ENCODE measurements at regions not wholly inside any gene's neighbourhood (a gene's known extent, or its start where the extent isn't known, plus 50 kb on each side); places are given as distances from the start of the nearest gene placed in this dataset.

DNA sequence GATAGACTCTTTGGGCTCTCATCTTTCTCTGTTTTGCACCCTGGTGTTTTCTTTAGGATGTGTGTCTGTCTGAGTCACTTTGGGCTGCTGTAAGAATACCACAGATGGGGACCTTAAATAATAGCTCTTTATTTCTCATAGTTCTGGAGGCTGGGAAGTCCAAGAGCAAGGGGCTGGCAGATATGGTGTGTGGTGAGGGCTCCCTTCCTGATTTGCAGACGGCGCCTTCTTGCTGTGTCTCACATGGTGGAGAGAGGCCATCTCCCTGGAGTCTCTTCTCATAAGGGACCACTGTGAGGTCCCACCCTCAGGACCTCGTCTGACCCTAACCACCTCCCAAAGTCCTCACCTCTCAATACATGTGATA, 93.7 kb upstream of the ADRA2C start:
- TF ChIP-seq, protein P1, sequence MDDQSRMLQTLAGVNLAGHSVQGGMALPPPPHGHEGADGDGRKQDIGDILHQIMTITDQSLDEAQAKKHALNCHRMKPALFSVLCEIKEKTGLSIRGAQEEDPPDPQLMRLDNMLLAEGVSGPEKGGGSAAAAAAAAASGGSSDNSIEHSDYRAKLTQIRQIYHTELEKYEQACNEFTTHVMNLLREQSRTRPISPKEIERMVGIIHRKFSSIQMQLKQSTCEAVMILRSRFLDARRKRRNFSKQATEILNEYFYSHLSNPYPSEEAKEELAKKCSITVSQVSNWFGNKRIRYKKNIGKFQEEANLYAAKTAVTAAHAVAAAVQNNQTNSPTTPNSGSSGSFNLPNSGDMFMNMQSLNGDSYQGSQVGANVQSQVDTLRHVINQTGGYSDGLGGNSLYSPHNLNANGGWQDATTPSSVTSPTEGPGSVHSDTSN (IDR thresholded peaks at IDR 0.05) = no peak
- TF ChIP-seq, protein P2, sequence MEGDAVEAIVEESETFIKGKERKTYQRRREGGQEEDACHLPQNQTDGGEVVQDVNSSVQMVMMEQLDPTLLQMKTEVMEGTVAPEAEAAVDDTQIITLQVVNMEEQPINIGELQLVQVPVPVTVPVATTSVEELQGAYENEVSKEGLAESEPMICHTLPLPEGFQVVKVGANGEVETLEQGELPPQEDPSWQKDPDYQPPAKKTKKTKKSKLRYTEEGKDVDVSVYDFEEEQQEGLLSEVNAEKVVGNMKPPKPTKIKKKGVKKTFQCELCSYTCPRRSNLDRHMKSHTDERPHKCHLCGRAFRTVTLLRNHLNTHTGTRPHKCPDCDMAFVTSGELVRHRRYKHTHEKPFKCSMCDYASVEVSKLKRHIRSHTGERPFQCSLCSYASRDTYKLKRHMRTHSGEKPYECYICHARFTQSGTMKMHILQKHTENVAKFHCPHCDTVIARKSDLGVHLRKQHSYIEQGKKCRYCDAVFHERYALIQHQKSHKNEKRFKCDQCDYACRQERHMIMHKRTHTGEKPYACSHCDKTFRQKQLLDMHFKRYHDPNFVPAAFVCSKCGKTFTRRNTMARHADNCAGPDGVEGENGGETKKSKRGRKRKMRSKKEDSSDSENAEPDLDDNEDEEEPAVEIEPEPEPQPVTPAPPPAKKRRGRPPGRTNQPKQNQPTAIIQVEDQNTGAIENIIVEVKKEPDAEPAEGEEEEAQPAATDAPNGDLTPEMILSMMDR (IDR thresholded peaks at IDR 0.05) = no peak
- TF ChIP-seq RCOR1 (IDR thresholded peaks at IDR 0.05; ENCODE audit: low read length) (no peak), POLR2AphosphoS5 (IDR thresholded peaks at IDR 0.05; ENCODE audit: low read depth, low read length) (no peak), GABPA (IDR thresholded peaks at IDR 0.05; ENCODE audit: low read depth) (no peak), RAD21 (IDR thresholded peaks at IDR 0.05; ENCODE audit: low read length) (no peak), SMC3 (IDR thresholded peaks at IDR 0.05; ENCODE audit: low read depth, low read length) (no peak), CHD2 (IDR thresholded peaks at IDR 0.05; ENCODE audit: low read length, partially characterized antibody) (no peak), EZH2phosphoT487 (IDR thresholded peaks at IDR 0.05; ENCODE audit: borderline replicate concordance, low read depth) (no peak), JUND (IDR thresholded peaks at IDR 0.05) (no peak), TAF1 (IDR thresholded peaks at IDR 0.05; ENCODE audit: borderline replicate concordance, low read depth, low read length) (no peak)
- TF ChIP-seq, protein P3, sequence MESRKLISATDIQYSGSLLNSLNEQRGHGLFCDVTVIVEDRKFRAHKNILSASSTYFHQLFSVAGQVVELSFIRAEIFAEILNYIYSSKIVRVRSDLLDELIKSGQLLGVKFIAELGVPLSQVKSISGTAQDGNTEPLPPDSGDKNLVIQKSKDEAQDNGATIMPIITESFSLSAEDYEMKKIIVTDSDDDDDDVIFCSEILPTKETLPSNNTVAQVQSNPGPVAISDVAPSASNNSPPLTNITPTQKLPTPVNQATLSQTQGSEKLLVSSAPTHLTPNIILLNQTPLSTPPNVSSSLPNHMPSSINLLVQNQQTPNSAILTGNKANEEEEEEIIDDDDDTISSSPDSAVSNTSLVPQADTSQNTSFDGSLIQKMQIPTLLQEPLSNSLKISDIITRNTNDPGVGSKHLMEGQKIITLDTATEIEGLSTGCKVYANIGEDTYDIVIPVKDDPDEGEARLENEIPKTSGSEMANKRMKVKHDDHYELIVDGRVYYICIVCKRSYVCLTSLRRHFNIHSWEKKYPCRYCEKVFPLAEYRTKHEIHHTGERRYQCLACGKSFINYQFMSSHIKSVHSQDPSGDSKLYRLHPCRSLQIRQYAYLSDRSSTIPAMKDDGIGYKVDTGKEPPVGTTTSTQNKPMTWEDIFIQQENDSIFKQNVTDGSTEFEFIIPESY (IDR thresholded peaks at IDR 0.05; ENCODE audit: borderline replicate concordance, low read depth) = no peak
- TF ChIP-seq, protein P4, sequence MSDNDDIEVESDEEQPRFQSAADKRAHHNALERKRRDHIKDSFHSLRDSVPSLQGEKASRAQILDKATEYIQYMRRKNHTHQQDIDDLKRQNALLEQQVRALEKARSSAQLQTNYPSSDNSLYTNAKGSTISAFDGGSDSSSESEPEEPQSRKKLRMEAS (IDR thresholded peaks at IDR 0.05; ENCODE audit: low read depth) = no peak
- TF ChIP-seq, protein P5, sequence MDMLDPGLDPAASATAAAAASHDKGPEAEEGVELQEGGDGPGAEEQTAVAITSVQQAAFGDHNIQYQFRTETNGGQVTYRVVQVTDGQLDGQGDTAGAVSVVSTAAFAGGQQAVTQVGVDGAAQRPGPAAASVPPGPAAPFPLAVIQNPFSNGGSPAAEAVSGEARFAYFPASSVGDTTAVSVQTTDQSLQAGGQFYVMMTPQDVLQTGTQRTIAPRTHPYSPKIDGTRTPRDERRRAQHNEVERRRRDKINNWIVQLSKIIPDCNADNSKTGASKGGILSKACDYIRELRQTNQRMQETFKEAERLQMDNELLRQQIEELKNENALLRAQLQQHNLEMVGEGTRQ (IDR thresholded peaks at IDR 0.05; ENCODE audit: borderline replicate concordance, low read depth, low read length) = no peak
